Kidney epithelial cell (primary cell): ENCODE measurements at regions not wholly inside any gene's neighbourhood (a gene's known extent, or its start where the extent isn't known, plus 50 kb on each side); places are given as distances from the start of the nearest gene placed in this dataset.

ENCODE experiments used
- DNase-seq: peaks from one replicate; pipeline ENCODE4 v3.0.0-alpha.2; 2010; ENCODE audit warnings: low read depth
- H3K27me3 ChIP-seq: 2 replicates; pipeline ENCODE4 v1.6.0; 2011; ENCODE audit warnings: low read length; ENCODE audit not compliant: control insufficient read depth, insufficient read depth
- H3K36me3 ChIP-seq: 2 replicates; pipeline ENCODE4 v1.5.1; 2011; ENCODE audit warnings: low read length; ENCODE audit not compliant: control insufficient read depth, insufficient read depth
- H3K4me3 ChIP-seq: 2 replicates; pipeline ENCODE4 v1.5.1; 2011; ENCODE audit warnings: low read depth, mild to moderate bottlenecking, control low read depth, low read length
- CTCF ChIP-seq: IDR thresholded peaks from 2 replicates; pipeline ENCODE4 v1.5.1; 2011; ENCODE audit warnings: mild to moderate bottlenecking, moderate library complexity, low read length, control low read depth, inconsistent platforms; ENCODE audit not compliant: insufficient read depth, poor library complexity, severe bottlenecking

GRCh38 chr4:1572521-1572920, 111.6 kb downstream of the FAM53A start:
- H3K36me3 ChIP-seq: no peaks in the 10 kb centered on the region
- no peak for TF ChIP-seq CTCF
- H3K4me3 ChIP-seq: no peak overlapping the region
- DNase-seq: no peak
- H3K27me3 ChIP-seq: peaks cover 52% of the 10 kb centered on the region

- Histone ChIP-seq H3K27me3 (peaks cover 52% of the 10 kb centered on the region), H3K36me3 (no peaks in the 10 kb centered on the region), H3K4me3 (no peak overlapping the region)
- no peak for TF ChIP-seq CTCF
- no peak for DNase-seq
These were observed 112.1 kb downstream of the FAM53A start for GRCh38 chr4:1572010-1572385.

GRCh38 chr4:1571165-1572009, 112.7 kb downstream of the FAM53A start:
- Histone ChIP-seq H3K36me3 (no peaks in the 10 kb centered on the region), H3K27me3 (peaks cover 51% of the 10 kb centered on the region)
- no peak for TF ChIP-seq CTCF

GRCh38 chr4:1570291-1571164, 113.6 kb downstream of the FAM53A start:
- H3K36me3 ChIP-seq: no peaks in the 10 kb centered on the region
- TF ChIP-seq CTCF: no peak
- H3K27me3 ChIP-seq: peaks cover 50% of the 10 kb centered on the region

More at GRCh38 chr4:1571165-1572009, 112.7 kb downstream of the FAM53A start:
- DNase-seq: no peak
- no peak overlapping the region for H3K4me3 ChIP-seq

GRCh38 chr4:1569461-1570151, 114.5 kb downstream of the FAM53A start:
- no peak for TF ChIP-seq CTCF
- DNase-seq: no peak

More at GRCh38 chr4:1570291-1571164, 113.6 kb downstream of the FAM53A start:
- no peak overlapping the region for H3K4me3 ChIP-seq
- no peak for DNase-seq

More at GRCh38 chr4:1569461-1570151, 114.5 kb downstream of the FAM53A start:
- Histone ChIP-seq H3K4me3 (no peak overlapping the region), H3K27me3 (peaks cover 49% of the 10 kb centered on the region), H3K36me3 (no peaks in the 10 kb centered on the region)
